Erythroblast (primary cell): ENCODE measurements at regions not wholly inside any gene's neighbourhood (a gene's known extent, or its start where the extent isn't known, plus 50 kb on each side); places are given as distances from the start of the nearest gene placed in this dataset.

Experiments
- GATA1 ChIP-seq: IDR thresholded peaks from 2 replicates; pipeline ENCODE4 v1.6.1; 2011; ENCODE audit warnings: low read depth, mild to moderate bottlenecking, control low read depth, low read length, moderate library complexity
- POLR2A ChIP-seq: IDR thresholded peaks from 2 replicates; pipeline ENCODE4 v1.6.1; 2011; ENCODE audit warnings: mild to moderate bottlenecking, low read length

DNA sequence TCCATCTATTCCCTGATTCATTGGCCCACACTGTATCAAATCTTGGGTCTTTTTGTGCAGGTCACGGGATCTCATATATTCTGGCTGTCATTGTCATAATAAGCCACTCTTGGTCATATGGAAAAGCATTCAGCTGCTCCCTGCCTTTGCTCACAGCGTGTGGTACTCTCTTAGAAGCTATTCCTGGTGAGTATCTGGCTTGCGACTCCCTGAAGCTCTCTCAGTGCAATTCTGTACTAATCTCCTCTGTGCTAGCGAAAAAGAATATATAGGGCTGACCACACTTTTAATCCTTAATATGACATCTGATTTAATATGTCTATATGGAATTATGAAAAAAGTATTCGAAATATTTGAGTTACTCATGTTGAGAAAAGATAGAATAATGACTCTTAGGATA lies 440.8 kb upstream of the GBE1 start:
- no peak for TF ChIP-seq POLR2A
- no peak for TF ChIP-seq GATA1
